GM06990 (cell line): ENCODE measurements at regions not wholly inside any gene's neighbourhood (a gene's known extent, or its start where the extent isn't known, plus 50 kb on each side); places are given as distances from the start of the nearest gene placed in this dataset.

Source experiments
- DNase-seq: peaks from one replicate; pipeline ENCODE4 v3.0.0-alpha.2; 2011; ENCODE audit not compliant: insufficient read length; ENCODE audit errors: extremely low read depth
- H3K27me3 ChIP-seq: replicated peaks from 2 replicates; pipeline ENCODE4 v1.6.0; 2011; ENCODE audit warnings: low read length; ENCODE audit not compliant: control insufficient read depth, insufficient read depth
- H3K36me3 ChIP-seq: 2 replicates; pipeline ENCODE4 v1.5.1; 2011; ENCODE audit warnings: low read length; ENCODE audit not compliant: control insufficient read depth, insufficient read depth
- H3K4me3 ChIP-seq: replicated peaks from 2 replicates; pipeline ENCODE4 v1.5.1; 2011; ENCODE audit warnings: low read depth, mild to moderate bottlenecking, control low read depth, low read length
- TF ChIP-seq, protein P1 (sequence below): IDR thresholded peaks from 2 replicates; pipeline ENCODE4 v1.5.1; 2011; ENCODE audit warnings: low read length, control low read depth, mild to moderate bottlenecking, inconsistent platforms; ENCODE audit not compliant: insufficient read depth, poor library complexity, severe bottlenecking

GRCh38 chr2:180125245-180125962 is 118.3 kb upstream of the CWC22 start:
- TF ChIP-seq, protein P1, sequence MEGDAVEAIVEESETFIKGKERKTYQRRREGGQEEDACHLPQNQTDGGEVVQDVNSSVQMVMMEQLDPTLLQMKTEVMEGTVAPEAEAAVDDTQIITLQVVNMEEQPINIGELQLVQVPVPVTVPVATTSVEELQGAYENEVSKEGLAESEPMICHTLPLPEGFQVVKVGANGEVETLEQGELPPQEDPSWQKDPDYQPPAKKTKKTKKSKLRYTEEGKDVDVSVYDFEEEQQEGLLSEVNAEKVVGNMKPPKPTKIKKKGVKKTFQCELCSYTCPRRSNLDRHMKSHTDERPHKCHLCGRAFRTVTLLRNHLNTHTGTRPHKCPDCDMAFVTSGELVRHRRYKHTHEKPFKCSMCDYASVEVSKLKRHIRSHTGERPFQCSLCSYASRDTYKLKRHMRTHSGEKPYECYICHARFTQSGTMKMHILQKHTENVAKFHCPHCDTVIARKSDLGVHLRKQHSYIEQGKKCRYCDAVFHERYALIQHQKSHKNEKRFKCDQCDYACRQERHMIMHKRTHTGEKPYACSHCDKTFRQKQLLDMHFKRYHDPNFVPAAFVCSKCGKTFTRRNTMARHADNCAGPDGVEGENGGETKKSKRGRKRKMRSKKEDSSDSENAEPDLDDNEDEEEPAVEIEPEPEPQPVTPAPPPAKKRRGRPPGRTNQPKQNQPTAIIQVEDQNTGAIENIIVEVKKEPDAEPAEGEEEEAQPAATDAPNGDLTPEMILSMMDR = peak; percentile 55

GRCh38 chr2:180124273-180125139 is 117.4 kb upstream of the CWC22 start:
- DNase-seq = no peak
- TF ChIP-seq, protein P1 = peak; percentile 56
- H3K36me3 ChIP-seq = no peaks in the 10 kb centered on the region
- no peaks in the 10 kb centered on the region for H3K27me3 ChIP-seq
- H3K4me3 ChIP-seq = no peak overlapping the region

More at GRCh38 chr2:180125245-180125962, 118.3 kb upstream of the CWC22 start:
- no peak overlapping the region for H3K4me3 ChIP-seq
- no peaks in the 10 kb centered on the region for H3K36me3 ChIP-seq
- DNase-seq = peak; percentile 13
- no peaks in the 10 kb centered on the region for H3K27me3 ChIP-seq

DNA sequence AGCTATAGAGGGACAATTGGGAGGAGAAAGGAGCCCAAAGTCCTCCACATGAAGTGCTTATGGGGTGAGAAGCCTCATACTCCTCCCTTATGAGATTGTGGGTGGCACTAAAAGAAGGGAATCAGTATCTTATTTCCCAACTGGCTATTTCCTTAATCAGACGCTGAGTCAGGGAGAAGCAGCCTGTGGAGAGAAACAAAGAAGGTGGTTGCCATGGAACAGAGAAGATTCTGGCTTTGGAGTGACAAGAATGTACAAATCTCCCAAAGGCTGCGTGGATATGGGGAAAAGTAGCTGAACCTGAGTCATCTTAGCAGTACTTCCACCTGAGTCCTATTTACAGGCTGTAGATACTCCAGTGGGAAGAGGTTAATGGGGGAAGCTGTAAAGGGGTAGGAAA is 115.8 kb upstream of the CWC22 start:
- TF ChIP-seq, protein P1 = no peak
- Histone ChIP-seq H3K27me3 (no peaks in the 10 kb centered on the region), H3K4me3 (no peak overlapping the region), H3K36me3 (no peaks in the 10 kb centered on the region)
- DNase-seq = no peak

GRCh38 chr2:180115675-180116074 is 108.6 kb upstream of the CWC22 start:
- TF ChIP-seq, protein P1 = no peak
- H3K36me3 ChIP-seq = no peaks in the 10 kb centered on the region
- DNase-seq = no peak
- H3K4me3 ChIP-seq = no peak overlapping the region
- no peaks in the 10 kb centered on the region for H3K27me3 ChIP-seq

GRCh38 chr2:180115269-180115668 is 108.2 kb upstream of the CWC22 start:
- TF ChIP-seq, protein P1 = no peak
- Histone ChIP-seq H3K27me3 (no peaks in the 10 kb centered on the region), H3K4me3 (no peak overlapping the region), H3K36me3 (no peaks in the 10 kb centered on the region)
- DNase-seq = no peak
